WTC11 (cell line): ENCODE measurements at regions not wholly inside any gene's neighbourhood (a gene's known extent, or its start where the extent isn't known, plus 50 kb on each side); places are given as distances from the start of the nearest gene placed in this dataset.

Experiments
- ATAC-seq: fragments of 200-7000 bp; cut with Tn5 transposase; 2 replicates; pipeline ENCODE4 v1.10.0; 2021; ENCODE audit warnings: mild to moderate bottlenecking, moderate library complexity
- CTCF ChIA-PET: fragments of 300-600 bp; sonication (Branson Sonifier 250); formaldehyde crosslinking; loops from one replicate; lab custom pipeline; 2021; ENCODE audit warnings: antibody characterized with exemption; lab: Charles Lee
- POLR2A ChIA-PET: fragments of 350-600 bp; sonication (Branson Sonifier 250); formaldehyde crosslinking; loops from one replicate; lab custom pipeline; 2021; ENCODE audit warnings: antibody characterized with exemption; lab: Charles Lee
- DNase-seq: peaks from one replicate; pipeline ENCODE4 v3.0.0; 2021; ENCODE audit warnings: low spot score
- H3K27ac Mint-ChIP-seq: 2 replicates; pipeline ENCODE4 v1.8.0; 2021; ENCODE audit warnings: mixed read lengths
- H3K27me3 Mint-ChIP-seq: 2 replicates; pipeline ENCODE4 v1.8.0; 2021; ENCODE audit warnings: low read depth, mild to moderate bottlenecking, moderate library complexity, mixed read lengths
- H3K36me3 Mint-ChIP-seq: 2 replicates; pipeline ENCODE4 v1.8.0; 2021; ENCODE audit warnings: mixed read lengths
- H3K4me1 Mint-ChIP-seq: 2 replicates; pipeline ENCODE4 v1.8.0; 2022; ENCODE audit warnings: mixed read lengths
- H3K4me3 Mint-ChIP-seq: 2 replicates; pipeline ENCODE4 v1.8.0; 2021; ENCODE audit warnings: mild to moderate bottlenecking, moderate library complexity, mixed read lengths
- H3K9me3 Mint-ChIP-seq: 2 replicates; pipeline ENCODE4 v1.8.0; 2021; ENCODE audit warnings: mixed read lengths
- AR ChIP-seq: fragments of 250-450 bp; sonication (Bioruptor Pico); IDR thresholded peaks from 2 replicates; pipeline ENCODE4 v1.9.0; 2021; ENCODE audit warnings: mild to moderate bottlenecking
- ATF1 ChIP-seq: sonication (generic); formaldehyde crosslinking; IDR thresholded peaks from 2 replicates; pipeline ENCODE4 v1.8.1; 2023; ENCODE audit warnings: mild to moderate bottlenecking, moderate library complexity, missing genetic modification reagents
- CBFB ChIP-seq: sonication (generic); formaldehyde crosslinking; IDR thresholded peaks from 2 replicates; pipeline ENCODE4 v1.8.1; 2022; ENCODE audit warnings: mild to moderate bottlenecking, low read depth, missing genetic modification reagents
- E2F1 ChIP-seq: sonication (generic); formaldehyde crosslinking; IDR thresholded peaks from 2 replicates; pipeline ENCODE4 v1.8.0; 2022; ENCODE audit warnings: mild to moderate bottlenecking, missing genetic modification reagents
- EMX1 ChIP-seq: fragments of 250-450 bp; sonication (Bioruptor Pico); IDR thresholded peaks from 2 replicates; pipeline ENCODE4 v1.8.0; 2021; ENCODE audit warnings: mild to moderate bottlenecking
- ETV6 ChIP-seq: sonication (generic); formaldehyde crosslinking; IDR thresholded peaks from 2 replicates; pipeline ENCODE4 v1.8.1; 2022; ENCODE audit warnings: mild to moderate bottlenecking, missing genetic modification reagents
- GABPB1 ChIP-seq: sonication (generic); formaldehyde crosslinking; IDR thresholded peaks from 2 replicates; pipeline ENCODE4 v1.8.1; 2023; ENCODE audit warnings: mild to moderate bottlenecking, missing genetic modification reagents
- GRHL2 ChIP-seq: fragments of 250-450 bp; sonication (Bioruptor Pico); IDR thresholded peaks from 2 replicates; pipeline ENCODE4 v1.8.0; 2022; ENCODE audit warnings: mild to moderate bottlenecking, moderate library complexity; ENCODE audit not compliant: insufficient replicate concordance, severe bottlenecking
- HMGXB4 ChIP-seq: sonication (generic); formaldehyde crosslinking; IDR thresholded peaks from 2 replicates; pipeline ENCODE4 v1.8.1; 2023; ENCODE audit warnings: mild to moderate bottlenecking, moderate library complexity, missing genetic modification reagents
- IRF2 ChIP-seq: sonication (generic); formaldehyde crosslinking; IDR thresholded peaks from 2 replicates; pipeline ENCODE4 v1.8.0; 2022; ENCODE audit warnings: low read depth, missing genetic modification reagents, borderline replicate concordance
- MYBL2 ChIP-seq: sonication (generic); formaldehyde crosslinking; IDR thresholded peaks from 2 replicates; pipeline ENCODE4 v1.8.1; 2023; ENCODE audit warnings: mild to moderate bottlenecking, moderate library complexity, missing genetic modification reagents
- NFATC4 ChIP-seq: fragments of 250-450 bp; sonication (Bioruptor Pico); IDR thresholded peaks from 2 replicates; pipeline ENCODE4 v1.9.0; 2021; ENCODE audit warnings: mild to moderate bottlenecking
- NR2C2 ChIP-seq: sonication (generic); formaldehyde crosslinking; IDR thresholded peaks from 2 replicates; pipeline ENCODE4 v1.8.0; 2022; ENCODE audit warnings: mild to moderate bottlenecking, missing genetic modification reagents
- NR3C1 ChIP-seq: sonication (generic); formaldehyde crosslinking; conservative IDR thresholded peaks from 2 replicates; pipeline ENCODE4 v1.8.1; 2023; ENCODE audit warnings: low read depth, mild to moderate bottlenecking, missing genetic modification reagents
- PREB ChIP-seq: sonication (generic); formaldehyde crosslinking; IDR thresholded peaks from 2 replicates; pipeline ENCODE4 v1.8.1; 2022; ENCODE audit warnings: mild to moderate bottlenecking, missing genetic modification reagents, moderate library complexity, borderline replicate concordance
- PRRX2 ChIP-seq: fragments of 250-450 bp; sonication (Bioruptor Pico); IDR thresholded peaks from 2 replicates; pipeline ENCODE4 v1.8.0; 2021; ENCODE audit warnings: mild to moderate bottlenecking
- RELA ChIP-seq: sonication (generic); formaldehyde crosslinking; IDR thresholded peaks from 2 replicates; pipeline ENCODE4 v1.8.1; 2022; ENCODE audit warnings: missing genetic modification reagents, mild to moderate bottlenecking, borderline replicate concordance
- SOX15 ChIP-seq: fragments of 250-450 bp; sonication (Bioruptor Pico); IDR thresholded peaks from 2 replicates; pipeline ENCODE4 v1.9.0; 2021; ENCODE audit warnings: mild to moderate bottlenecking
- TCF7 ChIP-seq: sonication (generic); formaldehyde crosslinking; IDR thresholded peaks from 2 replicates; pipeline ENCODE4 v1.8.0; 2022; ENCODE audit warnings: mild to moderate bottlenecking, low read depth, missing genetic modification reagents, moderate library complexity
- TEAD1 ChIP-seq: sonication (generic); formaldehyde crosslinking; IDR thresholded peaks from 2 replicates; pipeline ENCODE4 v1.8.0; 2022; ENCODE audit warnings: mild to moderate bottlenecking, missing genetic modification reagents
- TEAD4 ChIP-seq: sonication (generic); formaldehyde crosslinking; IDR thresholded peaks from 2 replicates; pipeline ENCODE4 v1.8.0; 2022; ENCODE audit warnings: mild to moderate bottlenecking, missing genetic modification reagents
- ZBTB21 ChIP-seq: sonication (generic); formaldehyde crosslinking; IDR thresholded peaks from 2 replicates; pipeline ENCODE4 v1.8.1; 2023; ENCODE audit warnings: mild to moderate bottlenecking, missing genetic modification reagents, borderline replicate concordance
- ZNF232 ChIP-seq: sonication (generic); formaldehyde crosslinking; IDR thresholded peaks from 2 replicates; pipeline ENCODE4 v1.8.0; 2022; ENCODE audit warnings: mild to moderate bottlenecking, missing genetic modification reagents
- ZNF317 ChIP-seq: sonication (generic); formaldehyde crosslinking; IDR thresholded peaks from 2 replicates; pipeline ENCODE4 v1.8.1; 2023; ENCODE audit warnings: low read depth, mild to moderate bottlenecking, moderate library complexity, missing genetic modification reagents, borderline replicate concordance
- ZNF416 ChIP-seq: fragments of 250-450 bp; sonication (Bioruptor Pico); IDR thresholded peaks from 2 replicates; pipeline ENCODE4 v1.9.0; 2021; ENCODE audit warnings: mild to moderate bottlenecking, inconsistent platforms
- ZNF532 ChIP-seq: fragments of 250-450 bp; sonication (Bioruptor Pico); IDR thresholded peaks from 2 replicates; pipeline ENCODE4 v1.9.0; 2021; ENCODE audit warnings: mild to moderate bottlenecking, borderline replicate concordance

GRCh38 chr1:76021846-76022245 lies 52.7 kb upstream of the ST6GALNAC3 start (continued):
- no peak for TF ChIP-seq AR (CRISPR knock-in tag)
- TF ChIP-seq NR2C2 (CRISPR knock-in tag): no peak
- TF ChIP-seq IRF2 (CRISPR knock-in tag): no peak
- no peak for TF ChIP-seq ZBTB21 (CRISPR knock-in tag)
- no peak for TF ChIP-seq TEAD4 (CRISPR knock-in tag)
- no peak for TF ChIP-seq GRHL2 (CRISPR knock-in tag)
- TF ChIP-seq NR3C1 (CRISPR knock-in tag): no peak
- TF ChIP-seq ZNF416: no peak
- no peak for TF ChIP-seq PRRX2
- no peak for TF ChIP-seq GABPB1 (CRISPR knock-in tag)
- no peak for TF ChIP-seq ETV6
- no peak for TF ChIP-seq EMX1 (CRISPR knock-in tag)
- no peak for TF ChIP-seq TCF7 (CRISPR knock-in tag)
- no peak for TF ChIP-seq HMGXB4 (CRISPR knock-in tag)

- Mint-ChIP-seq H3K36me3 (no peaks in the 10 kb centered on the region), H3K27ac (no peak overlapping the region), H3K4me3 (no peak overlapping the region), H3K27me3 (no peaks in the 10 kb centered on the region), H3K9me3 (no peaks in the 10 kb centered on the region), H3K4me1 (peaks cover 4% of the 10 kb centered on the region)
- ATAC-seq (no peak), DNase-seq (no peak)
- ChIA-PET POLR2A (interaction anchor here (0.6 kb wide), 1 partner anchor 1886 kb away, joined by 3 read pairs; no protein-coding TSS in a partner anchor), CTCF (no interaction called here)
- TF ChIP-seq E2F1 (no peak), RELA (no peak), EMX1 (CRISPR knock-in tag) (no peak), ZNF532 (no peak), NR3C1 (CRISPR knock-in tag) (no peak), NFATC4 (CRISPR knock-in tag) (no peak), CBFB (no peak), MYBL2 (CRISPR knock-in tag) (no peak), NR2C2 (CRISPR knock-in tag) (no peak), TEAD1 (no peak), ZNF317 (CRISPR knock-in tag) (no peak), SOX15 (CRISPR knock-in tag) (no peak), ATF1 (CRISPR knock-in tag) (no peak), ZBTB21 (CRISPR knock-in tag) (no peak), PREB (CRISPR knock-in tag) (no peak), ZNF232 (CRISPR knock-in tag) (no peak)
Measured at GRCh38 chr1:76023669-76024435, 50.7 kb upstream of the ST6GALNAC3 start.
